CD4-positive, alpha-beta T cell (primary cell): ENCODE measurements at regions not wholly inside any gene's neighbourhood (a gene's known extent, or its start where the extent isn't known, plus 50 kb on each side); places are given as distances from the start of the nearest gene placed in this dataset.

Experiments
- ATAC-seq: fragments of 200-7000 bp; cut with Tn5 transposase; one replicate; pipeline ENCODE4 v1.10.0; 2022; ENCODE audit warnings: mild to moderate bottlenecking; ENCODE audit not compliant: poor library complexity
- CTCF ChIA-PET: fragments of 350-600 bp; sonication (Branson Sonifier 250); formaldehyde crosslinking; loops from one replicate; lab custom pipeline; 2021; ENCODE audit warnings: antibody characterized with exemption, inconsistent platforms; lab: Charles Lee
- POLR2A ChIA-PET: fragments of 350-600 bp; sonication (Branson Sonifier 250); formaldehyde crosslinking; loops from one replicate; lab custom pipeline; 2021; ENCODE audit warnings: antibody characterized with exemption, inconsistent platforms; lab: Charles Lee
- DNase-seq, 14 experiments: peaks; one replicate each; pipeline ENCODE4 v3.0.0-alpha.2; 2013 to 2020; ENCODE audit warnings: mixed read lengths in 2 of 14
- H3K27ac ChIP-seq, 2 donors: one replicate each; pipeline versions ENCODE4 v1.5.1 to v1.7.0; 2013; ENCODE audit warnings: low read length in 2 of 2, low read depth in 1 of 2, mild to moderate bottlenecking in 1 of 2
- H3K27me3 ChIP-seq, 2 experiments: 1 replicate in 1 of 2; 2 replicates in 1 of 2; pipeline versions ENCODE4 v1.6.1 to v1.7.0; 2013; ENCODE audit warnings: low read length in 2 of 2, control low read depth in 1 of 2, mild to moderate bottlenecking in 1 of 2, moderate library complexity in 1 of 2; ENCODE audit not compliant: insufficient read depth in 2 of 2, control insufficient read depth in 1 of 2
- H3K36me3 ChIP-seq: one replicate; pipeline ENCODE4 v1.6.1; 2013; ENCODE audit warnings: low read length, control low read depth; ENCODE audit not compliant: insufficient read depth
- H3K4me1 ChIP-seq: one replicate; pipeline ENCODE4 v1.6.1; 2013; ENCODE audit warnings: low read length, control low read depth; ENCODE audit not compliant: insufficient read depth
- H3K4me3 ChIP-seq: one replicate; pipeline ENCODE4 v1.5.1; 2013; ENCODE audit warnings: mild to moderate bottlenecking, low read length, moderate library complexity
- H3K9me3 ChIP-seq, 2 experiments: 1 replicate in 1 of 2; 2 replicates in 1 of 2; pipeline versions ENCODE4 v1.6.1 to v1.7.0; 2013; ENCODE audit warnings: low read length in 2 of 2, mild to moderate bottlenecking in 2 of 2, control low read depth in 1 of 2, moderate library complexity in 1 of 2; ENCODE audit not compliant: control insufficient read depth in 1 of 2, insufficient read depth in 1 of 2
- H3K27ac Mint-ChIP-seq: one replicate; pipeline ENCODE4 v1.8.0; 2020; ENCODE audit warnings: mixed read lengths
- H3K27me3 Mint-ChIP-seq: one replicate; pipeline ENCODE4 v1.8.0; 2021; ENCODE audit warnings: mixed read lengths
- H3K36me3 Mint-ChIP-seq: one replicate; pipeline ENCODE4 v1.8.0; 2021; ENCODE audit warnings: low read depth, mixed read lengths
- H3K4me1 Mint-ChIP-seq: one replicate; pipeline ENCODE4 v1.8.0; 2021; ENCODE audit warnings: low read depth, mixed read lengths
- H3K4me3 Mint-ChIP-seq: one replicate; pipeline ENCODE4 v1.8.0; 2020; ENCODE audit warnings: mild to moderate bottlenecking, mixed read lengths
- H3K9me3 Mint-ChIP-seq: one replicate; pipeline ENCODE4 v1.8.0; 2020; ENCODE audit warnings: mixed read lengths
- intact Hi-C, 2 experiments: fragments of 100-400 bp; cut with DNase I in 1 of 2; cut with micrococcal nuclease in 1 of 2; formaldehyde crosslinking; loops; one replicate each; pipeline versions ENCODE4 v1.15.1 to v1.9.0; 2023 to 2025; cut with DNase I, micrococcal nuclease
- TF ChIP-seq, protein P1 (sequence below): fragments of 200-600 bp; IDR thresholded peaks from one replicate; pipeline ENCODE4 v1.8.0; 2022; ENCODE audit warnings: antibody characterized with exemption, mild to moderate bottlenecking

DNA sequence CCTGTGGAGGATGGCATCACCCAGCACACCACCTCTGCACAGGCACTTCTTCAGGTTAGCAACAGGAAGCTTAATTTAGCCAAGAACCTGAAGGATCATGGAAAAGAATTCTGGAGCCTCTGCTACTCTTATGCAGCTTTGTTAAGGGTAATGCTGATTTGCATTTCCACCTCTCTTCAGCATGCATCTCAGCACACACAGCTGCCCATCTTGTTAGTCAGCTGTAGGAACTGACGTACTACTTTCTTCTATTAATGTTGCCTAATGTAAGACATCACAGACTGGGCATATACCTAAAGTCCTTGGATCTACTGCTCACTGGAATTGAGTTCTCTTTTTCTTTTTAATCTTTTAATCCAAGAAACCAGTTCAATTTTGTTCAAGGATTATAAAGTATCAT is 181.0 kb downstream of the SPP2 start:
- Mint-ChIP-seq H3K4me1 (no peaks in the 10 kb centered on the region), H3K27me3 (no peaks in the 10 kb centered on the region), H3K9me3 (no peaks in the 10 kb centered on the region), H3K36me3 (no peaks in the 10 kb centered on the region), H3K4me3 (no peak overlapping the region), H3K27ac (no peak overlapping the region)
- Histone ChIP-seq H3K4me1 (no peaks in the 10 kb centered on the region), H3K27me3 (no peaks in the 10 kb centered on the region), H3K9me3 (no peaks in the 10 kb centered on the region), H3K36me3 (no peaks in the 10 kb centered on the region), H3K27ac (no peak overlapping the region), H3K4me3 (no peak overlapping the region)
- ChIA-PET CTCF (interaction anchor here (0.9 kb wide), 1 partner anchor 24 kb away, joined by 4 read pairs; no protein-coding TSS in a partner anchor), POLR2A (no interaction called here)
- TF ChIP-seq, protein P1, sequence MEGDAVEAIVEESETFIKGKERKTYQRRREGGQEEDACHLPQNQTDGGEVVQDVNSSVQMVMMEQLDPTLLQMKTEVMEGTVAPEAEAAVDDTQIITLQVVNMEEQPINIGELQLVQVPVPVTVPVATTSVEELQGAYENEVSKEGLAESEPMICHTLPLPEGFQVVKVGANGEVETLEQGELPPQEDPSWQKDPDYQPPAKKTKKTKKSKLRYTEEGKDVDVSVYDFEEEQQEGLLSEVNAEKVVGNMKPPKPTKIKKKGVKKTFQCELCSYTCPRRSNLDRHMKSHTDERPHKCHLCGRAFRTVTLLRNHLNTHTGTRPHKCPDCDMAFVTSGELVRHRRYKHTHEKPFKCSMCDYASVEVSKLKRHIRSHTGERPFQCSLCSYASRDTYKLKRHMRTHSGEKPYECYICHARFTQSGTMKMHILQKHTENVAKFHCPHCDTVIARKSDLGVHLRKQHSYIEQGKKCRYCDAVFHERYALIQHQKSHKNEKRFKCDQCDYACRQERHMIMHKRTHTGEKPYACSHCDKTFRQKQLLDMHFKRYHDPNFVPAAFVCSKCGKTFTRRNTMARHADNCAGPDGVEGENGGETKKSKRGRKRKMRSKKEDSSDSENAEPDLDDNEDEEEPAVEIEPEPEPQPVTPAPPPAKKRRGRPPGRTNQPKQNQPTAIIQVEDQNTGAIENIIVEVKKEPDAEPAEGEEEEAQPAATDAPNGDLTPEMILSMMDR: no peak
- intact Hi-C loops: no loop called here
- ATAC-seq (no peak), DNase-seq (no peak)

DNA sequence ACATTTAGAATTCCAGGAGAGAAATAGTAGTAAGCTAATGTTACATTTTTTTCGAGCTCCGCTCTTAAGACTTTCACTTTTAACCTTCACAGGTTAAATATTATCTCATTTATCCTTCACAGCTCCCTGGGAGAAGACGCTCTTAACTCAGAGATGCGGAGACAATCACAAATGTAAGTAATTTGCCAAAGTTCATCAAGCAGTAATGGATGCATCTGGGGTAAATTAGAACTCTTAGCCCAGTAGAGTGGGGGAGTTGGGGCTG is 168.5 kb downstream of the SPP2 start:
- H3K4me1 ChIP-seq: peaks cover 39% of the 10 kb centered on the region
- ATAC-seq (no peak), DNase-seq (no peak)
- ChIA-PET POLR2A (interaction anchor here (0.8 kb wide), 1 partner anchor 39 kb away, joined by 3 read pairs; no protein-coding TSS in a partner anchor), CTCF (interaction anchor here (1.1 kb wide), 1 partner anchor 150 kb away, joined by 3 read pairs; no protein-coding TSS in a partner anchor)
- no peaks in the 10 kb centered on the region for H3K9me3 ChIP-seq
- no peaks in the 10 kb centered on the region for H3K36me3 ChIP-seq
- H3K27me3 ChIP-seq: no peaks in the 10 kb centered on the region
- Mint-ChIP-seq H3K4me1 (peaks cover 55% of the 10 kb centered on the region), H3K27ac (peak overlapping the region; percentile 15), H3K36me3 (no peaks in the 10 kb centered on the region), H3K27me3 (no peaks in the 10 kb centered on the region), H3K4me3 (no peak overlapping the region), H3K9me3 (no peaks in the 10 kb centered on the region)
- intact Hi-C loops: no loop called here
- H3K27ac ChIP-seq: no peak overlapping the region
- no peak overlapping the region for H3K4me3 ChIP-seq
- TF ChIP-seq, protein P1: no peak

DNA sequence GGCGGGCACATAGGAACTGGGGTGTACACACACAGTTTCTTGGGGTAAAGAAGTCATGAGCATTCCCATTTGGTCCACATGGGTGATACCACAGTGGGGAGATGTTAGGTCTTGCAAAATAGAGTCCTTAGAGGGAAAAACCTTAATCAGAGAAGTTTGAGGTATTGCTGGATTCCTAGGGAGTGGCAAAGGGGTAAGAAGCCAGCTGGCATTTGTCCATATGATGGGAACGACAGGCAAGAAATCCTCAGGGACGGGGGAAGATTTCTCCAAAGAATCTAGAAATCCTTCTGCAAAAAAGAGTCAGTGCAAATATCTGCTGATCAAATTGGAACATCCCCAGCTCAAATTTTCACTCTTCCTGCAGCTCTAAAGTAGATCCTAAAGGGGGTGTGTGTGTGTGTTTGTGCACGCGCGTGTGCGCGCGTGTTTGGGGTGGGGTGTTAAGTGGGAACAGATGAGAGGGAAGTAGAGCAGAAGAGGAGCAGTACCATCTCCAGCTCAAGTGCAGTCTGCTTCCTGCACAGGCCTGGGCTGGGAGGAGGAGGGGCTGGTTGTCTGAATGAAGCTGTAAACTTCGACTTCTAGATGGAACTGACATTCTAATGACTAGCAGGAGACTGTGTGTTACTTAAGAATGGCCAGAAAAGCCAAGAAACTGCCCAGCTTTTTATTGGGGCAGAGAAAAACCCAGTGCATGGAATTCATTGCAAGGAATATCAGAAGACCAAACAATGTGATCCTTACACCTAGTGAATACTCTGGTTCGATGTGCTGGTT is 168.0 kb downstream of the SPP2 start:
- TF ChIP-seq, protein P1: no peak
- no peaks in the 10 kb centered on the region for H3K9me3 Mint-ChIP-seq
- Histone ChIP-seq H3K9me3 (no peaks in the 10 kb centered on the region), H3K4me1 (peaks cover 39% of the 10 kb centered on the region), H3K36me3 (no peaks in the 10 kb centered on the region), H3K4me3 (no peak overlapping the region), H3K27me3 (no peaks in the 10 kb centered on the region), H3K27ac (no peak overlapping the region)
- peak in 9 of 14 experiments; percentile 3 to 59 (median 22) for DNase-seq
- no peaks in the 10 kb centered on the region for H3K36me3 Mint-ChIP-seq
- ATAC-seq: peak; percentile 71
- H3K4me3 Mint-ChIP-seq: peak overlapping the region; percentile 47
- intact Hi-C loops: no loop called here
- ChIA-PET POLR2A (interaction anchor here (0.6 to 0.8 kb wide), 2 partner anchors 27 to 39 kb away, joined by 3 read pairs; no protein-coding TSS in a partner anchor), CTCF (interaction anchor here (0.6 to 1.1 kb wide), 3 partner anchors 28 to 150 kb away, joined by 3 to 4 read pairs (median 3); no protein-coding TSS in a partner anchor)
- peak overlapping the region; percentile 15 for H3K27ac Mint-ChIP-seq
- H3K27me3 Mint-ChIP-seq: no peaks in the 10 kb centered on the region
- peaks cover 55% of the 10 kb centered on the region for H3K4me1 Mint-ChIP-seq
